ENCODE measurements at regions not wholly inside any gene's neighbourhood (a gene's known extent, or its start where the extent isn't known, plus 50 kb on each side); places are given as distances from the start of the nearest gene placed in this dataset.

- DNase-seq (ENCODE audit: low read depth in 4 of 6, low spot score in 6 of 6), result no peak
- Histone ChIP-seq H3K36me3 (ENCODE audit: control insufficient read depth, insufficient read depth, low read length) (no peaks in the 10 kb centered on the region), H3K9me3 (ENCODE audit: control insufficient read depth, insufficient read depth, low read length) (no peaks in the 10 kb centered on the region), H3K27me3 (ENCODE audit: control insufficient read depth, insufficient read depth, low read length) (no peaks in the 10 kb centered on the region), H3K27ac (ENCODE audit: low read depth, low read length) (no peak overlapping the region), H3K4me3 (ENCODE audit: low read depth, low read length) (no peak overlapping the region), H3K4me1 (ENCODE audit: control insufficient read depth, insufficient read depth, low read length) (no peaks in the 10 kb centered on the region)
- no CpG with 5 or more reads among the region's 1 CpG for WGBS (ENCODE audit: insufficient coverage)
Measured at GRCh38 chr13:83168590-83168989, 713.7 kb downstream of the SLITRK1 start.

- Histone ChIP-seq H3K4me1 (ENCODE audit: control insufficient read depth, insufficient read depth, low read length) (no peaks in the 10 kb centered on the region), H3K27ac (ENCODE audit: low read depth, low read length) (no peak overlapping the region), H3K27me3 (ENCODE audit: control insufficient read depth, insufficient read depth, low read length) (no peaks in the 10 kb centered on the region), H3K4me3 (ENCODE audit: low read depth, low read length) (no peak overlapping the region), H3K9me3 (ENCODE audit: control insufficient read depth, insufficient read depth, low read length) (no peaks in the 10 kb centered on the region), H3K36me3 (ENCODE audit: control insufficient read depth, insufficient read depth, low read length) (no peaks in the 10 kb centered on the region)
- WGBS (ENCODE audit: insufficient coverage), result 93% methylated on average over 2 of the region's 3 CpGs
- DNase-seq (ENCODE audit: low read depth in 4 of 6, low spot score in 6 of 6), result no peak
Measured at GRCh38 chr13:83167203-83167602, 715.1 kb downstream of the SLITRK1 start.

DNA sequence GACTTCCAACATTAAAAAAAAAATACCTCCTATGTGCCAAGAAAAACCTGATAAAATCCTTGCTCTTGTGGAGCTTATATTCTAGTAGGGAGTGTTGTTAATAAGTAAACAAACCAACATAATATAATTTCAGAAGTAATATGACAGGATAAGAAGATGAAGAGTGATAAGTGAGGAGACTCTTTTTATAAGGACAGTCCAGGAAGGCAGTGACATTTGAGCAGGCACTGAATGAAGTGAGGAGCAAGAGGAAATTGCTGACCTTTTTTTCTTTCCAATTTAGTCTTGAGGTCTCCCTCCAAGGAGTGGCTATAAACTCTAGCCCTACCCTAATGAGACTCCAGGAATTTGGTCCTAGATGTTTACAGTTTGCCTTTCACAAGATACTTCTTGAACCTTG is 715.7 kb downstream of the SLITRK1 start:
- DNase-seq (ENCODE audit: low read depth in 4 of 6, low spot score in 6 of 6), result no peak
- no peak overlapping the region for H3K4me3 ChIP-seq (ENCODE audit: low read depth, low read length)
- no peaks in the 10 kb centered on the region for H3K27me3 ChIP-seq (ENCODE audit: control insufficient read depth, insufficient read depth, low read length)
- H3K4me1 ChIP-seq (ENCODE audit: control insufficient read depth, insufficient read depth, low read length), result no peaks in the 10 kb centered on the region
- H3K27ac ChIP-seq (ENCODE audit: low read depth, low read length), result no peak overlapping the region
- no peaks in the 10 kb centered on the region for H3K9me3 ChIP-seq (ENCODE audit: control insufficient read depth, insufficient read depth, low read length)
- no peaks in the 10 kb centered on the region for H3K36me3 ChIP-seq (ENCODE audit: control insufficient read depth, insufficient read depth, low read length)

- H3K9me3 ChIP-seq (ENCODE audit: control insufficient read depth, insufficient read depth, low read length), result no peaks in the 10 kb centered on the region
- no peaks in the 10 kb centered on the region for H3K27me3 ChIP-seq (ENCODE audit: control insufficient read depth, insufficient read depth, low read length)
- no CpG with 5 or more reads among the region's 2 CpGs for WGBS (ENCODE audit: insufficient coverage)
- H3K4me3 ChIP-seq (ENCODE audit: low read depth, low read length), result no peak overlapping the region
- no peak overlapping the region for H3K27ac ChIP-seq (ENCODE audit: low read depth, low read length)
- DNase-seq (ENCODE audit: low read depth in 4 of 6, low spot score in 6 of 6), result peak in 2 of 6 donors; percentile 9 to 11
- H3K4me1 ChIP-seq (ENCODE audit: control insufficient read depth, insufficient read depth, low read length), result no peaks in the 10 kb centered on the region
- no peaks in the 10 kb centered on the region for H3K36me3 ChIP-seq (ENCODE audit: control insufficient read depth, insufficient read depth, low read length)
Measured at GRCh38 chr13:83162493-83162892, 719.8 kb downstream of the SLITRK1 start.

DNA sequence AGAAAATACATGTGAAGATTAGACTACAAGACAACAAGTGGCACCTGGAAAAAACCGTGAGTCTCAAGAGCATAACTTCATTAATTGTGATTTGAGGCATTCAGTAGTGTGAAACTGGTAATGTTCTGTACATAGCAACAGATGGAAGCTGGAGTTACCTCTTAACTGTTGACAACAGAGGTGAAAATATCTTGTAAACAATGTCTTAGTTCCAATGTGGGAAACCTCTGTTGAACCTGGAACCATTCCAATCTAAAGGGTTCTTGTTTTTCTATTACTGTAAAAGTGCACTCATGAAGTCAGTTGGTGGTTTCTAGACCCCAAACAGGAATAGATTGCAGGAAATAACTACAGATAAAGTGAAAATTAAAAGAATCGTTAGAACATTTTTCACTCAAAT is 728.4 kb downstream of the SLITRK1 start:
- Histone ChIP-seq H3K36me3 (ENCODE audit: control insufficient read depth, insufficient read depth, low read length) (no peaks in the 10 kb centered on the region), H3K4me3 (ENCODE audit: low read depth, low read length) (no peak overlapping the region), H3K27me3 (ENCODE audit: control insufficient read depth, insufficient read depth, low read length) (no peaks in the 10 kb centered on the region), H3K9me3 (ENCODE audit: control insufficient read depth, insufficient read depth, low read length) (no peaks in the 10 kb centered on the region), H3K4me1 (ENCODE audit: control insufficient read depth, insufficient read depth, low read length) (no peaks in the 10 kb centered on the region), H3K27ac (ENCODE audit: low read depth, low read length) (no peak overlapping the region)
- WGBS (ENCODE audit: insufficient coverage), result 83% methylated on average over 1 of the region's 2 CpGs
- peak in 1 of 6 donors; percentile 2 for DNase-seq (ENCODE audit: low read depth in 4 of 6, low spot score in 6 of 6)

DNA sequence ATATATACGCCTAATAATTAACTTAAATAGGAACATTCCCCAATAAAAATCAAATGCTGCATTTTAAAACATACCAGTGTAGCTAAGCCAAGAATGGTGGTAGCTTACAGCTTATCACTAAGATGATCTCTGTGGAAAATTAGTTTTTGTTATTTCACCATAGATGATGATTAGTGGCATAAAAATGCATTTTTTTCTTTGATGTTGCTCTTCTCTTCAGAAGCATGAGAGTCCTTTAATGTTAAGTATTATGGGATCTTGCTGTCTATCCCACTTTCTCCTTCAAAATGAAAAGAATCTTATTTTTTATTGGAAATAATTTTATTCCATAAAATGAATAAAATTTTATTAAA is 731.0 kb downstream of the SLITRK1 start:
- Histone ChIP-seq H3K27me3 (ENCODE audit: control insufficient read depth, insufficient read depth, low read length) (no peaks in the 10 kb centered on the region), H3K9me3 (ENCODE audit: control insufficient read depth, insufficient read depth, low read length) (no peaks in the 10 kb centered on the region), H3K4me3 (ENCODE audit: low read depth, low read length) (no peak overlapping the region), H3K4me1 (ENCODE audit: control insufficient read depth, insufficient read depth, low read length) (no peaks in the 10 kb centered on the region), H3K36me3 (ENCODE audit: control insufficient read depth, insufficient read depth, low read length) (no peaks in the 10 kb centered on the region), H3K27ac (ENCODE audit: low read depth, low read length) (no peak overlapping the region)
- no peak for DNase-seq (ENCODE audit: low read depth in 4 of 6, low spot score in 6 of 6)
- WGBS (ENCODE audit: insufficient coverage), result no CpG with 5 or more reads among the region's 1 CpG

GRCh38 chr13:83150616-83151307 is 731.5 kb downstream of the SLITRK1 start:
- DNase-seq (ENCODE audit: low read depth in 4 of 6, low spot score in 6 of 6), result peak in 1 of 6 donors; percentile 33

DNA sequence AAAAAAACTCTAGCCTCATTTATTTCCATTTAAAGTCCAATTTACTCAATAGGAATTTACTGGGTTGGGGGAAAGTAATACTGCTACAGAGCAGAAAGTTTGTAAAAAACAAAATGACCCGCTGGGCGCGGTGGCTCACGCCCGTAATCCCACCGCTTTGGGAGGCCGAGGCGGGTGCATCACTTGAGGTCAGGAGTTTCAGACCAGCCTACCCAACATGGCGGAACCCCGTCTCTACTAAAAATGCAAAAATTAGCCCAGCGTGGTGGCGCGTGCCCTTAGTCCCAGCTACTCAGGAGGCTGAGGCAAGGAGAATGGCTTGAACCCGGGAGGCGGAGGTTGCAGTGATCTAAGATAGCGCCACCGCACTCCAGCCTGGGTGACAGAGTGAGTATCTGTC is 745.6 kb downstream of the SLITRK1 start:
- Histone ChIP-seq H3K9me3 (ENCODE audit: control insufficient read depth, insufficient read depth, low read length) (no peaks in the 10 kb centered on the region), H3K27me3 (ENCODE audit: control insufficient read depth, insufficient read depth, low read length) (no peaks in the 10 kb centered on the region)
- no peak for DNase-seq (ENCODE audit: low read depth in 4 of 6, low spot score in 6 of 6)

More at GRCh38 chr13:83150616-83151307, 731.5 kb downstream of the SLITRK1 start:
- no peaks in the 10 kb centered on the region for H3K27me3 ChIP-seq (ENCODE audit: control insufficient read depth, insufficient read depth, low read length)
- no peaks in the 10 kb centered on the region for H3K4me1 ChIP-seq (ENCODE audit: control insufficient read depth, insufficient read depth, low read length)
- H3K4me3 ChIP-seq (ENCODE audit: low read depth, low read length), result no peak overlapping the region
- no peaks in the 10 kb centered on the region for H3K9me3 ChIP-seq (ENCODE audit: control insufficient read depth, insufficient read depth, low read length)
- no peak overlapping the region for H3K27ac ChIP-seq (ENCODE audit: low read depth, low read length)
- no peaks in the 10 kb centered on the region for H3K36me3 ChIP-seq (ENCODE audit: control insufficient read depth, insufficient read depth, low read length)
- WGBS (ENCODE audit: insufficient coverage), result no CpG with 5 or more reads among the region's 7 CpGs

DNA sequence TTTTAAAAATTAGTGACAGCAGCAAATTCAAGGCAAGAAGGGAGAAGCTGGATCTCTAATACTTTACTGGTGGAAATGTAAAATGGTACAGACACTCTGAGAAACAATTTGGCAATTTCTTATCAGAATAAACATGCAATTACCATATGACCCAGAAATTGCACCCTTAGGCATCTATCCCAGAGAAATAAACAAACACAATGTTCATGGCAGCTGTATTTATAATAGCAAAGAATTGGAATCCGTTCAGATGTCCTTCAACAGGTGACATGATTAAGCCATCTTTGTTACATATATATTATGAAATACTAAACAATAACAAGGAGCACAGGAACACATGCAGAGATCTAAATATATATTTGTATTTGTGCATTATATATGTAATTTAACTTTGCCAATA is 756.5 kb downstream of the SLITRK1 start:
- H3K27me3 ChIP-seq (ENCODE audit: control insufficient read depth, insufficient read depth, low read length), result no peaks in the 10 kb centered on the region
- WGBS (ENCODE audit: insufficient coverage), result no CpG with 5 or more reads among the region's 1 CpG
- H3K4me3 ChIP-seq (ENCODE audit: low read depth, low read length), result no peak overlapping the region
- H3K9me3 ChIP-seq (ENCODE audit: control insufficient read depth, insufficient read depth, low read length), result no peaks in the 10 kb centered on the region
- no peaks in the 10 kb centered on the region for H3K4me1 ChIP-seq (ENCODE audit: control insufficient read depth, insufficient read depth, low read length)
- H3K27ac ChIP-seq (ENCODE audit: low read depth, low read length), result no peak overlapping the region
- H3K36me3 ChIP-seq (ENCODE audit: control insufficient read depth, insufficient read depth, low read length), result no peaks in the 10 kb centered on the region
- peak in 1 of 6 donors; percentile 1 for DNase-seq (ENCODE audit: low read depth in 4 of 6, low spot score in 6 of 6)

More for the DNA sequence above, 745.6 kb downstream of the SLITRK1 start:
- Histone ChIP-seq H3K4me3 (ENCODE audit: low read depth, low read length) (no peak overlapping the region), H3K4me1 (ENCODE audit: control insufficient read depth, insufficient read depth, low read length) (no peaks in the 10 kb centered on the region), H3K27ac (ENCODE audit: low read depth, low read length) (no peak overlapping the region), H3K36me3 (ENCODE audit: control insufficient read depth, insufficient read depth, low read length) (no peaks in the 10 kb centered on the region)
- WGBS (ENCODE audit: insufficient coverage), result 89% methylated on average over 15 of the region's 17 CpGs

DNA sequence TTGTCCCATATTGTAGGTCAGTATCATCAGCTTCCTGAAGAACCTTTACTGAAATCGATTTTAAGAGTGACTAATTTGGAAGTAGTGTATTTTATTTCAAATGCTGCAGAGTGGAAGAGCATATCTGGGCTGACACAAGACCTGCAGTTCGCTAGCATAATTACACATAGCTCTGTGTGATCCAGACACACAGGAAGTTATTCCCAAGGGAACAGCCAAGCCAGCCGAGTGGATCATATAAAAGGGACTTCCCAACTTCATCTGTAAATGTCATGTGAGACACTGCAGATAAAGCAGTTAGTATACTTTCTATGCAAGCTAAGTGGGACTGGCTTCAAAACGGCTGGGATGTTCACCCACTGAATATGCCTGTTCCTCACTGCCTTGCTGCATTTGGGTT is 760.4 kb downstream of the SLITRK1 start:
- no peaks in the 10 kb centered on the region for H3K36me3 ChIP-seq (ENCODE audit: control insufficient read depth, insufficient read depth, low read length)
- H3K4me3 ChIP-seq (ENCODE audit: low read depth, low read length), result no peak overlapping the region
- no peaks in the 10 kb centered on the region for H3K27me3 ChIP-seq (ENCODE audit: control insufficient read depth, insufficient read depth, low read length)
- no peak overlapping the region for H3K27ac ChIP-seq (ENCODE audit: low read depth, low read length)
- no peaks in the 10 kb centered on the region for H3K9me3 ChIP-seq (ENCODE audit: control insufficient read depth, insufficient read depth, low read length)
- no peak for DNase-seq (ENCODE audit: low read depth in 4 of 6, low spot score in 6 of 6)
- 93% methylated on average over 2 of the region's 4 CpGs for WGBS (ENCODE audit: insufficient coverage)
- no peaks in the 10 kb centered on the region for H3K4me1 ChIP-seq (ENCODE audit: control insufficient read depth, insufficient read depth, low read length)
